ENCODE measurements at regions not wholly inside any gene's neighbourhood (a gene's known extent, or its start where the extent isn't known, plus 50 kb on each side); places are given as distances from the start of the nearest gene placed in this dataset.
"Not testable (repeated sequence)": the region's sequence is repeated elsewhere in the genome, so short reads cannot be mapped to it uniquely, and the experiment has no call there.

- ChIA-PET POLR2A (no interaction called here), CTCF (no interaction called here)
- H3K4me1 ChIP-seq (ENCODE audit: control extremely low read depth in 1 of 4, control insufficient read depth in 4 of 4, insufficient read depth in 4 of 4, low read length in 3 of 4) = no peaks in the 10 kb centered on the region
- H3K27me3 ChIP-seq (replicated peaks in 2 of 5; ENCODE audit: control insufficient read depth in 4 of 5, insufficient read depth in 5 of 5, low read length in 4 of 5) = peaks cover 0 to 12% (median 4%) of the 10 kb centered on the region in 5 experiments
- H3K27ac ChIP-seq (ENCODE audit: insufficient read depth in 1 of 2, low read depth in 1 of 2, low read length in 2 of 2, poor library complexity in 1 of 2, severe bottlenecking in 2 of 2) = no peak overlapping the region
- no peak for DNase-seq
- WGBS (ENCODE audit: insufficient coverage) = 94% methylated on average over 14 of the region's 15 CpGs
- H3K9me3 ChIP-seq (ENCODE audit: control extremely low read depth in 1 of 5, control insufficient read depth in 4 of 5, insufficient read depth in 2 of 5, low read depth in 1 of 5, low read length in 4 of 5) = no peaks in the 10 kb centered on the region
- H3K4me3 ChIP-seq (ENCODE audit: control insufficient read depth in 1 of 7, extremely low read depth in 1 of 7, insufficient read depth in 4 of 7, low read depth in 2 of 7, low read length in 6 of 7) = no peak overlapping the region
- no peaks in the 10 kb centered on the region for H3K36me3 ChIP-seq (ENCODE audit: control insufficient read depth in 4 of 4, insufficient read depth in 4 of 4, low read length in 3 of 4)
Measured at GRCh38 chr9:126070058-126070655, 256.5 kb upstream of the MVB12B start.

DNA sequence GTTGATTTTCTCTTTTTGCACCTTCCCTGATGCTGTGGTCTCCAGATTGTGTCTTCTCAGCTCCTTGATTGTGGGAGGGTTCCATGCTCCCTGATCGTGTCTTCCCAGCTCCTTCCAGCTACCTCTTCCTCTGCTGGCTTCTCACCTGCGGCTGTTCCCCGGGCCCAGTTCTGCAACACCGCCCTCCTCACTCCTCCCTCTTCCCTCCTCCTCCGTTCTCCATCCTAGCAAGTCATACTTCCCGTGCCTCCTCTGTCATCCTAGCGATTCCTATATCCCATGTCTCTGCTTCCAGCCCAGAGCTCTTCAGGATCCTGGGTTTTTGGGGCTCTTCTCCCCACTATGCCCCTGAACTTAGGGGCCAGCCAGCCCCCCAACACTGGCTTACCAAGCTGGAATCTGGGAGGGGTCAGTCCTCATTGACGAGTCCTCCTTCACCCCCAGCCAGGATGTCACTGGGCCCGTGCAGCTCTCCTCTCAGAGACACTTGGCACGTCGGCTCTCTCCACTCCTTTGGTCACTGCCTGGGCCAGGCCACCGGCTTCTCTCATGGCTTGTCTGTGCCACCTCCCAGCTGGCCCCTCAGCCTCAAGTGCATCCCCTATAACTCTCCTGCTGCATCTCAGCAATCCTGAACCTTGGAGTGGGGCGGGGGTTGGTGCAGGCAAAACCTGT lies 255.4 kb upstream of the MVB12B start:
- Histone ChIP-seq H3K27ac (ENCODE audit: insufficient read depth in 1 of 2, low read depth in 1 of 2, low read length in 2 of 2, poor library complexity in 1 of 2, severe bottlenecking in 2 of 2) (no peak overlapping the region), H3K36me3 (ENCODE audit: control insufficient read depth in 4 of 4, insufficient read depth in 4 of 4, low read length in 3 of 4) (no peaks in the 10 kb centered on the region), H3K4me1 (ENCODE audit: control extremely low read depth in 1 of 4, control insufficient read depth in 4 of 4, insufficient read depth in 4 of 4, low read length in 3 of 4) (no peaks in the 10 kb centered on the region), H3K9me3 (ENCODE audit: control extremely low read depth in 1 of 5, control insufficient read depth in 4 of 5, insufficient read depth in 2 of 5, low read depth in 1 of 5, low read length in 4 of 5) (no peaks in the 10 kb centered on the region), H3K27me3 (replicated peaks in 2 of 5; ENCODE audit: control insufficient read depth in 4 of 5, insufficient read depth in 5 of 5, low read length in 4 of 5) (peaks cover 0 to 12% (median 3%) of the 10 kb centered on the region in 5 experiments), H3K4me3 (ENCODE audit: control insufficient read depth in 1 of 7, extremely low read depth in 1 of 7, insufficient read depth in 4 of 7, low read depth in 2 of 7, low read length in 6 of 7) (no peak overlapping the region)
- POLR2A ChIA-PET = no interaction called here
- DNase-seq = no peak
- WGBS (ENCODE audit: insufficient coverage) = 84% methylated on average over 11 of the region's 13 CpGs
- CTCF ChIA-PET = no interaction called here

GRCh38 chr9:126077656-126078055 lies 249.0 kb upstream of the MVB12B start:
- no CpG with 5 or more reads among the region's 12 CpGs for WGBS (ENCODE audit: insufficient coverage)
- H3K9me3 ChIP-seq (ENCODE audit: control extremely low read depth in 1 of 5, control insufficient read depth in 4 of 5, insufficient read depth in 2 of 5, low read depth in 1 of 5, low read length in 4 of 5); H3K4me3 ChIP-seq (ENCODE audit: control insufficient read depth in 1 of 7, extremely low read depth in 1 of 7, insufficient read depth in 4 of 7, low read depth in 2 of 7, low read length in 6 of 7); CTCF ChIA-PET; H3K27ac ChIP-seq (ENCODE audit: insufficient read depth in 1 of 2, low read depth in 1 of 2, low read length in 2 of 2, poor library complexity in 1 of 2, severe bottlenecking in 2 of 2); DNase-seq; H3K36me3 ChIP-seq (ENCODE audit: control insufficient read depth in 4 of 4, insufficient read depth in 4 of 4, low read length in 3 of 4); H3K4me1 ChIP-seq (ENCODE audit: control extremely low read depth in 1 of 4, control insufficient read depth in 4 of 4, insufficient read depth in 4 of 4, low read length in 3 of 4); H3K27me3 ChIP-seq (replicated peaks in 2 of 5; ENCODE audit: control insufficient read depth in 4 of 5, insufficient read depth in 5 of 5, low read length in 4 of 5): not testable (repeated sequence)
- POLR2A ChIA-PET = interaction anchor here (0.6 kb wide), 1 partner anchor 26 kb away, joined by 4 read pairs; no protein-coding TSS in a partner anchor

DNA sequence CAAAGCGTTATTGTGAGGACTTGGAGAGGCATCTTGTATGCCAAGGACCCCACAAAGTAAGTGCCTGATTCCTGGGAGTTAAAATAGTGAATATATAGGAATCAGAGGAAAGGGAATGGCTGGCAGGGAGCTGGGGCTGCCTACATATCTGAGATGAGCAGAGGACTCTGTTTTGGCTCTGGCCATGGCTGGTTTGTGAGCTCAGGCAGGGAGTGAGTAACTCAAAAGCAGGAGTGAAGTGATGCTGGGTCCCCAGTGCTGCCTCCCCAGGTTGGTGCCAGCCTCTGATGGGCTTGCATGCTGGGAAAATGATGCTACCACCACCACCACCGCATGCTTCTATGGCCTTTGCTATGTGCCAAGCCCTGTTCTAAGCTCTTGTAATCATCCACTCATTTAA lies 246.0 kb upstream of the MVB12B start:
- Histone ChIP-seq H3K9me3 (ENCODE audit: control extremely low read depth in 1 of 5, control insufficient read depth in 4 of 5, insufficient read depth in 2 of 5, low read depth in 1 of 5, low read length in 4 of 5) (no peaks in the 10 kb centered on the region), H3K4me3 (ENCODE audit: control insufficient read depth in 1 of 7, extremely low read depth in 1 of 7, insufficient read depth in 4 of 7, low read depth in 2 of 7, low read length in 6 of 7) (no peak overlapping the region), H3K27ac (ENCODE audit: insufficient read depth in 1 of 2, low read depth in 1 of 2, low read length in 2 of 2, poor library complexity in 1 of 2, severe bottlenecking in 2 of 2) (no peak overlapping the region), H3K4me1 (ENCODE audit: control extremely low read depth in 1 of 4, control insufficient read depth in 4 of 4, insufficient read depth in 4 of 4, low read length in 3 of 4) (no peaks in the 10 kb centered on the region), H3K36me3 (ENCODE audit: control insufficient read depth in 4 of 4, insufficient read depth in 4 of 4, low read length in 3 of 4) (no peaks in the 10 kb centered on the region), H3K27me3 (replicated peaks in 2 of 5; ENCODE audit: control insufficient read depth in 4 of 5, insufficient read depth in 5 of 5, low read length in 4 of 5) (peaks cover 0 to 4% (median 2%) of the 10 kb centered on the region in 5 experiments)
- 71% methylated on average over 1 of the region's 2 CpGs for WGBS (ENCODE audit: insufficient coverage)
- ChIA-PET CTCF (no interaction called here), POLR2A (no interaction called here)
- no peak for DNase-seq

DNA sequence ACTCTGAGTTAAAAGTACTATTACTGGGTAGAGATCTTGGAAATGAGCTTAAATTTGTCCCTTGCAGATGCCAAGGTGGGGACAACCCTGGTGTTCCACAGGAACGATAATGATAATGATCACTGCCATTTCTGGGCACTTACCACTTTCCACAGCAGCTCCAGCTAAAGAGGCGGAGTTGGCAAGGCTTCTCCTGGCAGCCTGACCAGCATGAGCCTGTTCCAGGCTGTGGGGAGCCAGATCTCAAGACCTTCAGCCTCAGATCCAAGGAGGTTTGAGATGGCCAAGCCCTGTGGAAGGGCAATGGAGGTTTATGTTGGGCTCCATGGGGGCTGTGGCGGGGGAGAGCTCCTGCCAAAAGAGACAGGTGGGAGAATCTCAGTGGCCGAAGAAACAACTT lies 244.9 kb upstream of the MVB12B start:
- POLR2A ChIA-PET = no interaction called here
- Histone ChIP-seq H3K36me3 (ENCODE audit: control insufficient read depth in 4 of 4, insufficient read depth in 4 of 4, low read length in 3 of 4) (no peaks in the 10 kb centered on the region), H3K27me3 (replicated peaks in 2 of 5; ENCODE audit: control insufficient read depth in 4 of 5, insufficient read depth in 5 of 5, low read length in 4 of 5) (peaks cover 0 to 4% (median 2%) of the 10 kb centered on the region in 5 experiments), H3K4me3 (ENCODE audit: control insufficient read depth in 1 of 7, extremely low read depth in 1 of 7, insufficient read depth in 4 of 7, low read depth in 2 of 7, low read length in 6 of 7) (no peak overlapping the region), H3K27ac (ENCODE audit: insufficient read depth in 1 of 2, low read depth in 1 of 2, low read length in 2 of 2, poor library complexity in 1 of 2, severe bottlenecking in 2 of 2) (no peak overlapping the region), H3K9me3 (ENCODE audit: control extremely low read depth in 1 of 5, control insufficient read depth in 4 of 5, insufficient read depth in 2 of 5, low read depth in 1 of 5, low read length in 4 of 5) (no peaks in the 10 kb centered on the region), H3K4me1 (ENCODE audit: control extremely low read depth in 1 of 4, control insufficient read depth in 4 of 4, insufficient read depth in 4 of 4, low read length in 3 of 4) (no peaks in the 10 kb centered on the region)
- no peak for DNase-seq
- CTCF ChIA-PET = interaction anchor here (0.6 to 1.0 kb wide), 2 partner anchors 16 to 317 kb away, joined by 3 read pairs; no protein-coding TSS in a partner anchor
- 79% methylated on average over 2 of the region's 4 CpGs for WGBS (ENCODE audit: insufficient coverage)

GRCh38 chr9:126084008-126084407 lies 242.6 kb upstream of the MVB12B start:
- no peak overlapping the region for H3K27ac ChIP-seq (ENCODE audit: insufficient read depth in 1 of 2, low read depth in 1 of 2, low read length in 2 of 2, poor library complexity in 1 of 2, severe bottlenecking in 2 of 2)
- no peak for DNase-seq
- no peaks in the 10 kb centered on the region for H3K9me3 ChIP-seq (ENCODE audit: control extremely low read depth in 1 of 5, control insufficient read depth in 4 of 5, insufficient read depth in 2 of 5, low read depth in 1 of 5, low read length in 4 of 5)
- H3K36me3 ChIP-seq (ENCODE audit: control insufficient read depth in 4 of 4, insufficient read depth in 4 of 4, low read length in 3 of 4) = no peaks in the 10 kb centered on the region
- H3K4me3 ChIP-seq (ENCODE audit: control insufficient read depth in 1 of 7, extremely low read depth in 1 of 7, insufficient read depth in 4 of 7, low read depth in 2 of 7, low read length in 6 of 7) = no peak overlapping the region
- peaks cover 0 to 4% (median 2%) of the 10 kb centered on the region in 5 experiments for H3K27me3 ChIP-seq (replicated peaks in 2 of 5; ENCODE audit: control insufficient read depth in 4 of 5, insufficient read depth in 5 of 5, low read length in 4 of 5)
- no peaks in the 10 kb centered on the region for H3K4me1 ChIP-seq (ENCODE audit: control extremely low read depth in 1 of 4, control insufficient read depth in 4 of 4, insufficient read depth in 4 of 4, low read length in 3 of 4)
- WGBS (ENCODE audit: insufficient coverage) = no CpG with 5 or more reads among the region's 4 CpGs
- CTCF ChIA-PET = no interaction called here
- POLR2A ChIA-PET = no interaction called here

DNA sequence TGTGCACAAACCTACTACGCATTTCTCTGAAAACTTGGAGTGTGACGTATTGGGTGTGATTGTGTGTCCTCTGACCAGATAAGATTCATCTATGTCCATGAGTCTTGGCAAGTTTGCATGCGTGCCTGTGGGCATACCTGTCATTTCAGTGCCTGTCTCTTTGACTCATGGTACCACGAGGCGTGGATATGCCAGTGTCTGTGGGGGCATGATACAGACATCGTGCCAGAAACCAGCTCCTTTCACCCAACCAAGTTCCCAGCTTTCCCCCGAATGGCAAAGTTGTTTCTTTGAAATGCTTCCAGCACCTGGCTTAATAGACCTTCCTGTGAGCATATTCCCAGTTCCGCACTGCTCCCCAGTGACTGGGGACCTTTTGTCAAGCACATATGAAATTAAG lies 241.9 kb upstream of the MVB12B start:
- ChIA-PET POLR2A (no interaction called here), CTCF (no interaction called here)
- no peak for DNase-seq
- Histone ChIP-seq H3K27me3 (replicated peaks in 2 of 5; ENCODE audit: control insufficient read depth in 4 of 5, insufficient read depth in 5 of 5, low read length in 4 of 5) (peaks cover 0 to 4% (median 2%) of the 10 kb centered on the region in 5 experiments), H3K4me3 (ENCODE audit: control insufficient read depth in 1 of 7, extremely low read depth in 1 of 7, insufficient read depth in 4 of 7, low read depth in 2 of 7, low read length in 6 of 7) (no peak overlapping the region), H3K27ac (ENCODE audit: insufficient read depth in 1 of 2, low read depth in 1 of 2, low read length in 2 of 2, poor library complexity in 1 of 2, severe bottlenecking in 2 of 2) (no peak overlapping the region), H3K9me3 (ENCODE audit: control extremely low read depth in 1 of 5, control insufficient read depth in 4 of 5, insufficient read depth in 2 of 5, low read depth in 1 of 5, low read length in 4 of 5) (no peaks in the 10 kb centered on the region), H3K4me1 (ENCODE audit: control extremely low read depth in 1 of 4, control insufficient read depth in 4 of 4, insufficient read depth in 4 of 4, low read length in 3 of 4) (no peaks in the 10 kb centered on the region), H3K36me3 (ENCODE audit: control insufficient read depth in 4 of 4, insufficient read depth in 4 of 4, low read length in 3 of 4) (no peaks in the 10 kb centered on the region)
- 98% methylated on average over 5 of the region's 8 CpGs for WGBS (ENCODE audit: insufficient coverage)
